ENCODE measurements at regions not wholly inside any gene's neighbourhood (a gene's known extent, or its start where the extent isn't known, plus 50 kb on each side); places are given as distances from the start of the nearest gene placed in this dataset.

DNA sequence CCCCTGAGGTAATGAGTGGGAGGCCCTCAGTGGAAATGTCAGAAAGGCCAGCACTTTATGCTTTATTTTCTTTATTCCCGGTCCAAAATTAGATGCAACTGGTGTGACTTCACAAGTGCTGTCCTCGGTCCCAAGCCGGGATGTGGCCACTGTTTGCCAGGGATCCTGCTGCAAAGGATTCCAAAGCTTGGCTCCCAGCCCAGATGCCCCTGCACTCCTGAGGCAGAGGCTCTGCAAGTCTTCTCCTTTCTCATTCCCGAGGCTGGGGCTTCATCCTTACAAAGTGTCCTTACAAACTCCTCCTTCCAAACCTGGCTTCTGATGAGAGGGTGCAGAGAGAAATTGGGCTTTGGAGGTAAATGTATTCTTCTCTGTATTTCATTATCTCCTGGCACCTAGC is 544.3 kb upstream of the DPP6 start:
- TF ChIP-seq, protein P1, sequence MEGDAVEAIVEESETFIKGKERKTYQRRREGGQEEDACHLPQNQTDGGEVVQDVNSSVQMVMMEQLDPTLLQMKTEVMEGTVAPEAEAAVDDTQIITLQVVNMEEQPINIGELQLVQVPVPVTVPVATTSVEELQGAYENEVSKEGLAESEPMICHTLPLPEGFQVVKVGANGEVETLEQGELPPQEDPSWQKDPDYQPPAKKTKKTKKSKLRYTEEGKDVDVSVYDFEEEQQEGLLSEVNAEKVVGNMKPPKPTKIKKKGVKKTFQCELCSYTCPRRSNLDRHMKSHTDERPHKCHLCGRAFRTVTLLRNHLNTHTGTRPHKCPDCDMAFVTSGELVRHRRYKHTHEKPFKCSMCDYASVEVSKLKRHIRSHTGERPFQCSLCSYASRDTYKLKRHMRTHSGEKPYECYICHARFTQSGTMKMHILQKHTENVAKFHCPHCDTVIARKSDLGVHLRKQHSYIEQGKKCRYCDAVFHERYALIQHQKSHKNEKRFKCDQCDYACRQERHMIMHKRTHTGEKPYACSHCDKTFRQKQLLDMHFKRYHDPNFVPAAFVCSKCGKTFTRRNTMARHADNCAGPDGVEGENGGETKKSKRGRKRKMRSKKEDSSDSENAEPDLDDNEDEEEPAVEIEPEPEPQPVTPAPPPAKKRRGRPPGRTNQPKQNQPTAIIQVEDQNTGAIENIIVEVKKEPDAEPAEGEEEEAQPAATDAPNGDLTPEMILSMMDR (IDR thresholded peaks at IDR 0.05), result no peak
- TF ChIP-seq EZH2 (IDR thresholded peaks at IDR 0.05), result no peak
- TF ChIP-seq EZH2phosphoT487 (IDR thresholded peaks at IDR 0.05), result no peak

Data from neural progenitor cell (in vitro differentiated cells).